ENCODE measurements at regions not wholly inside any gene's neighbourhood (a gene's known extent, or its start where the extent isn't known, plus 50 kb on each side); places are given as distances from the start of the nearest gene placed in this dataset.

GRCh38 chr12:97027482-97027881, 120.4 kb downstream of the NEDD1 start:
- Mint-ChIP-seq H3K9me3 (peaks cover 0 to 6% (median 2%) of the 10 kb centered on the region in 7 donors), H3K27me3 (ENCODE audit: low read depth in 3 of 3) (no peaks in the 10 kb centered on the region), H3K4me1 (no peaks in the 10 kb centered on the region), H3K4me3 (no peak overlapping the region), H3K36me3 (no peaks in the 10 kb centered on the region), H3K27ac (no peak overlapping the region)
- H2AFZ ChIP-seq (ENCODE audit: insufficient read depth, low read depth, low read length, poor library complexity, severe bottlenecking): no peak overlapping the region
- DNase-seq: no peak
- H3K9me3 ChIP-seq (replicated peaks in 1 of 2; ENCODE audit: control insufficient read depth in 1 of 2, insufficient read depth in 1 of 2, low read length in 2 of 2): no peaks in the 10 kb centered on the region
- no peak overlapping the region for H3K27ac ChIP-seq (ENCODE audit: low read depth in 1 of 2, low read length in 2 of 2)
- intact Hi-C loops (cut with micrococcal nuclease): no loop called here
- no peaks in the 10 kb centered on the region for H3K4me1 ChIP-seq (ENCODE audit: control insufficient read depth in 1 of 2, insufficient read depth in 2 of 2, low read length in 2 of 2)
- H3K4me3 ChIP-seq (replicated peaks in 1 of 3; ENCODE audit: low read depth in 2 of 3, low read length in 3 of 3): no peak overlapping the region
- H3K27me3 ChIP-seq (ENCODE audit: control insufficient read depth in 2 of 2, insufficient read depth in 2 of 2, low read length in 2 of 2): no peaks in the 10 kb centered on the region
- no peaks in the 10 kb centered on the region for H4K20me1 ChIP-seq (ENCODE audit: insufficient read depth, low read length)
- H3K79me2 ChIP-seq (ENCODE audit: insufficient read depth, low read length): no peaks in the 10 kb centered on the region
- no peak for TF ChIP-seq CTCF (IDR thresholded peaks at IDR 0.05)
- H3K36me3 ChIP-seq (replicated peaks in 1 of 2; ENCODE audit: control insufficient read depth in 1 of 2, insufficient read depth in 2 of 2, low read length in 2 of 2): no peaks in the 10 kb centered on the region
- H3K9ac ChIP-seq (ENCODE audit: insufficient read depth, low read length, poor library complexity, severe bottlenecking): no peak overlapping the region
- no CpG with 5 or more reads among the region's 1 CpG for WGBS (ENCODE audit: insufficient coverage)
- H3K4me2 ChIP-seq (replicated peaks; ENCODE audit: extremely low read depth, low read length, poor library complexity, severe bottlenecking): no peak overlapping the region

- no peak overlapping the region for H3K4me3 ChIP-seq (replicated peaks in 1 of 3; ENCODE audit: low read depth in 2 of 3, low read length in 3 of 3)
- H3K27me3 Mint-ChIP-seq (ENCODE audit: low read depth in 3 of 3): peaks cover 0 to 4% (median 0%) of the 10 kb centered on the region in 3 donors
- H3K27ac Mint-ChIP-seq: no peak overlapping the region
- intact Hi-C loops (cut with micrococcal nuclease): no loop called here
- H3K9me3 ChIP-seq (replicated peaks in 1 of 2; ENCODE audit: control insufficient read depth in 1 of 2, insufficient read depth in 1 of 2, low read length in 2 of 2): peaks cover 0 to 5% of the 10 kb centered on the region in 2 donors
- no peaks in the 10 kb centered on the region for H3K79me2 ChIP-seq (ENCODE audit: insufficient read depth, low read length)
- no peaks in the 10 kb centered on the region for H3K4me1 ChIP-seq (ENCODE audit: control insufficient read depth in 1 of 2, insufficient read depth in 2 of 2, low read length in 2 of 2)
- no peak for TF ChIP-seq CTCF (IDR thresholded peaks at IDR 0.05)
- no peak overlapping the region for H2AFZ ChIP-seq (ENCODE audit: insufficient read depth, low read depth, low read length, poor library complexity, severe bottlenecking)
- peaks cover 0 to 27% (median 5%) of the 10 kb centered on the region in 7 donors for H3K9me3 Mint-ChIP-seq
- DNase-seq: no peak
- 100% methylated on average over 2 of the region's 5 CpGs for WGBS (ENCODE audit: insufficient coverage)
- H3K9ac ChIP-seq (ENCODE audit: insufficient read depth, low read length, poor library complexity, severe bottlenecking): no peak overlapping the region
- H3K27me3 ChIP-seq (ENCODE audit: control insufficient read depth in 2 of 2, insufficient read depth in 2 of 2, low read length in 2 of 2): no peaks in the 10 kb centered on the region
- no peaks in the 10 kb centered on the region for H3K36me3 Mint-ChIP-seq
- no peak overlapping the region for H3K27ac ChIP-seq (ENCODE audit: low read depth in 1 of 2, low read length in 2 of 2)
- H3K4me3 Mint-ChIP-seq: no peak overlapping the region
- no peak overlapping the region for H3K4me2 ChIP-seq (replicated peaks; ENCODE audit: extremely low read depth, low read length, poor library complexity, severe bottlenecking)
- H3K4me1 Mint-ChIP-seq: no peaks in the 10 kb centered on the region
- H3K36me3 ChIP-seq (replicated peaks in 1 of 2; ENCODE audit: control insufficient read depth in 1 of 2, insufficient read depth in 2 of 2, low read length in 2 of 2): no peaks in the 10 kb centered on the region
- H4K20me1 ChIP-seq (ENCODE audit: insufficient read depth, low read length): no peaks in the 10 kb centered on the region
Measured at GRCh38 chr12:97038131-97038530, 131.1 kb downstream of the NEDD1 start.
